HFFc6 (cell line): ENCODE measurements at regions not wholly inside any gene's neighbourhood (a gene's known extent, or its start where the extent isn't known, plus 50 kb on each side); places are given as distances from the start of the nearest gene placed in this dataset.

Experiments used
- DNase-seq: peaks from one replicate; pipeline ENCODE4 v3.0.0-alpha.2; 2018
- H3K27ac Mint-ChIP-seq: 2 replicates; pipeline ENCODE4 v1.8.0; 2020; ENCODE audit warnings: mild to moderate bottlenecking, mixed read lengths
- H3K27me3 Mint-ChIP-seq: 2 replicates; pipeline ENCODE4 v1.8.0; 2021; ENCODE audit warnings: mild to moderate bottlenecking, moderate library complexity, mixed read lengths; ENCODE audit not compliant: insufficient read depth
- H3K36me3 Mint-ChIP-seq: 2 replicates; pipeline ENCODE4 v1.8.0; 2021; ENCODE audit warnings: low read depth, mixed read lengths
- H3K4me1 Mint-ChIP-seq: 2 replicates; pipeline ENCODE4 v1.8.0; 2020; ENCODE audit warnings: low read depth, mixed read lengths
- H3K4me3 Mint-ChIP-seq: 2 replicates; pipeline ENCODE4 v1.8.0; 2020; ENCODE audit warnings: mild to moderate bottlenecking, moderate library complexity, mixed read lengths
- H3K9me3 Mint-ChIP-seq: 2 replicates; pipeline ENCODE4 v1.8.0; 2020; ENCODE audit warnings: mild to moderate bottlenecking, mixed read lengths
- CTCF ChIP-seq: fragments of 200-600 bp; sonication (generic); IDR thresholded peaks from 2 replicates; pipeline ENCODE4 v1.5.0; 2021; ENCODE audit warnings: antibody characterized with exemption, mild to moderate bottlenecking

- Mint-ChIP-seq H3K4me3 (no peak overlapping the region), H3K27ac (no peak overlapping the region), H3K9me3 (peaks cover 47% of the 10 kb centered on the region), H3K4me1 (no peaks in the 10 kb centered on the region), H3K36me3 (peaks cover 8% of the 10 kb centered on the region), H3K27me3 (no peaks in the 10 kb centered on the region)
- DNase-seq = no peak
- no peak for TF ChIP-seq CTCF
Measured at GRCh38 chr6:165184192-165184979, 125.0 kb downstream of the C6orf118 start.

GRCh38 chr6:165183496-165184140 is 125.8 kb downstream of the C6orf118 start:
- H3K9me3 Mint-ChIP-seq = peaks cover 53% of the 10 kb centered on the region
- no peaks in the 10 kb centered on the region for H3K4me1 Mint-ChIP-seq
- peaks cover 8% of the 10 kb centered on the region for H3K36me3 Mint-ChIP-seq

GRCh38 chr6:165183071-165183470 is 126.3 kb downstream of the C6orf118 start:
- no peak overlapping the region for H3K27ac Mint-ChIP-seq

More at GRCh38 chr6:165183496-165184140, 125.8 kb downstream of the C6orf118 start:
- no peak for DNase-seq
- Mint-ChIP-seq H3K4me3 (no peak overlapping the region), H3K27ac (no peak overlapping the region), H3K27me3 (no peaks in the 10 kb centered on the region)
- no peak for TF ChIP-seq CTCF

GRCh38 chr6:165181951-165182414 is 127.4 kb downstream of the C6orf118 start:
- Mint-ChIP-seq H3K9me3 (peaks cover 56% of the 10 kb centered on the region), H3K36me3 (peaks cover 8% of the 10 kb centered on the region), H3K4me1 (no peaks in the 10 kb centered on the region), H3K27me3 (no peaks in the 10 kb centered on the region), H3K4me3 (no peak overlapping the region), H3K27ac (no peak overlapping the region)
- no peak for TF ChIP-seq CTCF
- DNase-seq = no peak

More at GRCh38 chr6:165183071-165183470, 126.3 kb downstream of the C6orf118 start:
- H3K4me3 Mint-ChIP-seq = no peak overlapping the region
- peaks cover 8% of the 10 kb centered on the region for H3K36me3 Mint-ChIP-seq
- H3K27me3 Mint-ChIP-seq = no peaks in the 10 kb centered on the region
- no peaks in the 10 kb centered on the region for H3K4me1 Mint-ChIP-seq
- no peak for TF ChIP-seq CTCF
- DNase-seq = no peak
- peaks cover 56% of the 10 kb centered on the region for H3K9me3 Mint-ChIP-seq

GRCh38 chr6:165178056-165178455 is 131.3 kb downstream of the C6orf118 start:
- H3K9me3 Mint-ChIP-seq = peaks cover 47% of the 10 kb centered on the region
- H3K4me1 Mint-ChIP-seq = no peaks in the 10 kb centered on the region
- no peak overlapping the region for H3K27ac Mint-ChIP-seq
- no peak for TF ChIP-seq CTCF
- H3K36me3 Mint-ChIP-seq = no peaks in the 10 kb centered on the region; the same call in 1 of the 2 replicates
- no peaks in the 10 kb centered on the region for H3K27me3 Mint-ChIP-seq
- H3K4me3 Mint-ChIP-seq = no peak overlapping the region
- DNase-seq = no peak
